ENCODE measurements at regions not wholly inside any gene's neighbourhood (a gene's known extent, or its start where the extent isn't known, plus 50 kb on each side); places are given as distances from the start of the nearest gene placed in this dataset.

GRCh38 chr10:85060944-85061343 is 732.6 kb downstream of the CCSER2 start:
- TF ChIP-seq POLR2AphosphoS5 (IDR thresholded peaks at IDR 0.05; ENCODE audit: low read depth, low read length): no peak
- no peak for TF ChIP-seq POLR2A (IDR thresholded peaks at IDR 0.05; ENCODE audit: low read depth, low read length)

Data from GM12892 (cell line).